ENCODE measurements at regions not wholly inside any gene's neighbourhood (a gene's known extent, or its start where the extent isn't known, plus 50 kb on each side); places are given as distances from the start of the nearest gene placed in this dataset.

DNA sequence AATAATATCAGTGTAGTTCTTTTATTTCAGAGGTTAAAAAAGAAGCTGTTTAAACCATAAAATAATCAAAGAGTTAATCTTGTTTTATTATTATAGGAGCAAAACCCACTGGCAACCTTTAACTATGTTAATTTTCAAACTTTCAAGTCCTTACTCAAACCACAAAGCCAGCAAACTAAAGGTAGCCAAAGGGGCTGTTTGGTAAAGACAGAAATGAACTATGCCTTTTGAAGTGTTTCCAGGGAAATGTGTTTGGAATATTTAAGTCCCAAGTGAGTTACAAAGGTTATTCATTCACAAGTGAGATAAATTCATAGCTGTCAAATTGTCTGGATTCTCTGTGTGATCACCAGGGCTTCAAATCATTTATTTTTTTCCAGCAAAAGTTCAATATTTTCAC is 264.7 kb downstream of the MZT1 start:
- TF ChIP-seq, protein P1, sequence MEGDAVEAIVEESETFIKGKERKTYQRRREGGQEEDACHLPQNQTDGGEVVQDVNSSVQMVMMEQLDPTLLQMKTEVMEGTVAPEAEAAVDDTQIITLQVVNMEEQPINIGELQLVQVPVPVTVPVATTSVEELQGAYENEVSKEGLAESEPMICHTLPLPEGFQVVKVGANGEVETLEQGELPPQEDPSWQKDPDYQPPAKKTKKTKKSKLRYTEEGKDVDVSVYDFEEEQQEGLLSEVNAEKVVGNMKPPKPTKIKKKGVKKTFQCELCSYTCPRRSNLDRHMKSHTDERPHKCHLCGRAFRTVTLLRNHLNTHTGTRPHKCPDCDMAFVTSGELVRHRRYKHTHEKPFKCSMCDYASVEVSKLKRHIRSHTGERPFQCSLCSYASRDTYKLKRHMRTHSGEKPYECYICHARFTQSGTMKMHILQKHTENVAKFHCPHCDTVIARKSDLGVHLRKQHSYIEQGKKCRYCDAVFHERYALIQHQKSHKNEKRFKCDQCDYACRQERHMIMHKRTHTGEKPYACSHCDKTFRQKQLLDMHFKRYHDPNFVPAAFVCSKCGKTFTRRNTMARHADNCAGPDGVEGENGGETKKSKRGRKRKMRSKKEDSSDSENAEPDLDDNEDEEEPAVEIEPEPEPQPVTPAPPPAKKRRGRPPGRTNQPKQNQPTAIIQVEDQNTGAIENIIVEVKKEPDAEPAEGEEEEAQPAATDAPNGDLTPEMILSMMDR (conservative IDR thresholded peaks at IDR 0.05 in 1 of 2, IDR thresholded peaks at IDR 0.05 in 1 of 2; ENCODE audit: low read depth in 1 of 2, low read length in 2 of 2) = no peak
- TF ChIP-seq EZH2 (IDR thresholded peaks at IDR 0.05; ENCODE audit: low read length, missing control alignments) = no peak

Measured in fibroblast of lung (primary cell).